ENCODE measurements at regions not wholly inside any gene's neighbourhood (a gene's known extent, or its start where the extent isn't known, plus 50 kb on each side); places are given as distances from the start of the nearest gene placed in this dataset.

DNA sequence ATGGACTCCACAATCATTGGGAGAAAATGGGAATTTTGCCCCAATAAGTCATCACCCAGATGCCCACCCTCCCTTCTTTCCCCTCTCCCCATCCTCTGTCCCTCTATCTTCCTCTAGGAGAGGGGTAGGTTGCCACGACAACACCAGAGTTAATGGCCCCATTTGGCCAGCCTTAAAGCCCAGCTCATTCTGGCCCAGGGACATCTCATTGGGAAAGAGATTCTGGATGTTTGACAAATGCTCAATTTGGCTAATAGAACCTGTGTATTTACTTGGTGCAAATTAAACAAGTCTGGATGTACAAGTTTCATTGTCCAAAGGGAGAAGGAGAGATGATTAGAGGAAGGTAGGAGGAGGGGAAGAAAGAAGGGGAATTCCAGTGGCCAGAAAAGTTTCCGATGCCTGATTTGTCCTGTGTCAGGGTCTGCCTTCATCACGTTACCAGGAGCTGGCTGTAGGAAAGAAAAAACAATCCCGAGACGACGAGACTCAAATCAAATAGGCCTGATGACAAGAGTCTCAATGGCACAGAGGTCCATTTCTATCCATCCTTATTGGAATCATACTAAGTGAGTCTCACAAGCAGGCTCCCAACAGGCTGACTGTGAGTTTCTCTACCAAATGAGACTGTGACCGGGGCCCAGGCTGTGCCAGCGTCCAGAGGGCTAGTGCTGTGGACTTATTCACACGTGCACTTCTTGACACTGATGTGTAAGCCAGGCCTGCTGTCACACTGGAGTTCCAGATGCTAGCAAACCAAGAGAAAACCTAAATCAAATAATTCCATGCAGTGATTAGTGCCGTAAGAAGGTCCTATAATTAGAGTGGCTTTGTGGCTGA lies 265.2 kb upstream of the APCDD1 start:
- Histone ChIP-seq H3K9me3 (ENCODE audit: low read length) (no peaks in the 10 kb centered on the region), H3K4me1 (ENCODE audit: low read length) (peaks cover 6% of the 10 kb centered on the region), H4K20me1 (ENCODE audit: insufficient read depth, low read depth, low read length) (no peaks in the 10 kb centered on the region), H3K9me2 (replicated peaks; ENCODE audit: insufficient read depth, low read length) (no peaks in the 10 kb centered on the region), H2AFZ (ENCODE audit: low read length) (no peak overlapping the region), H3K79me2 (ENCODE audit: low read length) (no peaks in the 10 kb centered on the region), H3K4me3 (ENCODE audit: low read length) (no peak overlapping the region), H3K36me3 (ENCODE audit: insufficient read depth, low read length) (no peaks in the 10 kb centered on the region), H3K9ac (ENCODE audit: low read length) (no peak overlapping the region), H3K27me3 (ENCODE audit: low read length) (no peaks in the 10 kb centered on the region), H3K27ac (ENCODE audit: low read length) (no peak overlapping the region), H3K4me2 (ENCODE audit: low read depth, low read length, poor library complexity, severe bottlenecking) (no peak overlapping the region)
- DNase-seq: no peak

DNA sequence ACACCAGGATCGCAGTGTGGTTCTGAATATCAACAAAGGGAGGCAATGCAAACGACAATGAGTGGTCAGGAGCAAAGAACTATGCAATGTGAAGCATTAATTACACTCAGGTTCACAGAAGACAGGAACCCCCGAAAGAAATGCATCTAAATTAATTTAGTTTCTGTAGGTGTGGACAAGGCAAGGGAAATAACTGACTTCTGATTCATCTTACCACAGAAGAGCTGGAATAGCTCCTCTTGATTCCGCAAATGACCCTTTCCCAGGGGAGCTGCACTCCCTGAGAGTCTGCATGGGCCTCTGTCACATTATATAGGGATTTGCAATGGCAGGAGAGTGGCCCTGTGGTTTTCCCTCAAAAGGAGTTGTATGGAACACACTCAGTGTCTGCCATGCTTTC lies 263.9 kb upstream of the APCDD1 start:
- H2AFZ ChIP-seq (ENCODE audit: low read length): no peak overlapping the region
- no peaks in the 10 kb centered on the region for H3K27me3 ChIP-seq (ENCODE audit: low read length)
- no peak overlapping the region for H3K4me2 ChIP-seq (ENCODE audit: low read depth, low read length, poor library complexity, severe bottlenecking)
- no peaks in the 10 kb centered on the region for H3K9me2 ChIP-seq (replicated peaks; ENCODE audit: insufficient read depth, low read length)
- no peaks in the 10 kb centered on the region for H3K9me3 ChIP-seq (ENCODE audit: low read length)
- H3K9ac ChIP-seq (ENCODE audit: low read length): no peak overlapping the region
- H3K27ac ChIP-seq (ENCODE audit: low read length): no peak overlapping the region
- no peak overlapping the region for H3K4me3 ChIP-seq (ENCODE audit: low read length)
- peaks cover 6% of the 10 kb centered on the region for H3K4me1 ChIP-seq (ENCODE audit: low read length)
- H3K79me2 ChIP-seq (ENCODE audit: low read length): no peaks in the 10 kb centered on the region
- no peaks in the 10 kb centered on the region for H4K20me1 ChIP-seq (ENCODE audit: insufficient read depth, low read depth, low read length)
- DNase-seq: no peak
- H3K36me3 ChIP-seq (ENCODE audit: insufficient read depth, low read length): no peaks in the 10 kb centered on the region

DNA sequence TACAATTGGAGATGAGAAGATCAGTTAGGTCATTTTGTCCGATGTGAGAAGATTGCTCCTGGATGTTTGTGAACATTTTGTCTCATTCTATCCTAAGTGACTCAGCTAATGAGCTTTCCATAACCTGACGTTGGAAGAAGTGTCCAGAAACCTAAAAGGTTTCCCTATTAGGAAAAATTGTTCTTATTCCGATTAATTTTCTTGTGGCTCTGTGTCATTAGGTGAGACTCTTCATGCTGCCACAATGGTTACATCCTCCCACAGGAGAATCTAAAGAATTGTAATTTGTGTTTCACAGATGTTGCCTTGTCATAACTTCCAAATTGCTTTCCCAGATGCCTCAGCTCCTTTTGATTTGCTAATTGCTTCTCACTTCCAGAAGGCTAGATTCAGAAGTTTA lies 261.0 kb upstream of the APCDD1 start:
- Histone ChIP-seq H2AFZ (ENCODE audit: low read length) (no peak overlapping the region), H3K4me2 (ENCODE audit: low read depth, low read length, poor library complexity, severe bottlenecking) (no peak overlapping the region), H3K79me2 (ENCODE audit: low read length) (no peaks in the 10 kb centered on the region), H3K9me2 (replicated peaks; ENCODE audit: insufficient read depth, low read length) (no peaks in the 10 kb centered on the region), H4K20me1 (ENCODE audit: insufficient read depth, low read depth, low read length) (no peaks in the 10 kb centered on the region), H3K36me3 (ENCODE audit: insufficient read depth, low read length) (no peaks in the 10 kb centered on the region), H3K4me3 (ENCODE audit: low read length) (no peak overlapping the region), H3K27me3 (ENCODE audit: low read length) (no peaks in the 10 kb centered on the region), H3K27ac (ENCODE audit: low read length) (no peak overlapping the region), H3K9ac (ENCODE audit: low read length) (no peak overlapping the region), H3K9me3 (ENCODE audit: low read length) (no peaks in the 10 kb centered on the region), H3K4me1 (ENCODE audit: low read length) (no peaks in the 10 kb centered on the region)
- DNase-seq: no peak

DNA sequence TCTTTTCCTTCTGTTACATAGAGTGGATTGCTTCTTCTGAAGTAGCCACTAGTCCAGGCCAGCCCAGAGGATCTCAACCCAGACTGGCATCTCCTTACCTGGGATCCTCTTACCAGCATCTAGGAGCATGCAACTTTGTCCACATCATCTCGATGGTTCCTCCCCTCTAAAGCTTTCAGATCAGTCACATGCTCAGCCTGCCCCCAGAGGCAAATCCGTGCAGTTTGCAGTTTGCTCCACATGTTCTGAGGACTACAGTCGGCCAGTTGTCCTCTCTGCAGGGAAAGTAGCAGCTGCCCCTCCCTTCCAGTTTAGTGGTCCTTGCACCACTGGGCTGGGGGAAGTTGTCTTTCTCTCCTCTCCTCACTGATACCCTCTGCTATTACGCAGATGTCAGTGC lies 259.8 kb upstream of the APCDD1 start:
- Histone ChIP-seq H3K4me1 (ENCODE audit: low read length) (no peaks in the 10 kb centered on the region), H3K9me3 (ENCODE audit: low read length) (no peaks in the 10 kb centered on the region), H3K4me2 (ENCODE audit: low read depth, low read length, poor library complexity, severe bottlenecking) (no peak overlapping the region), H2AFZ (ENCODE audit: low read length) (no peak overlapping the region), H3K4me3 (ENCODE audit: low read length) (no peak overlapping the region), H3K9me2 (replicated peaks; ENCODE audit: insufficient read depth, low read length) (no peaks in the 10 kb centered on the region), H3K27me3 (ENCODE audit: low read length) (no peaks in the 10 kb centered on the region), H3K9ac (ENCODE audit: low read length) (no peak overlapping the region), H4K20me1 (ENCODE audit: insufficient read depth, low read depth, low read length) (no peaks in the 10 kb centered on the region), H3K36me3 (ENCODE audit: insufficient read depth, low read length) (no peaks in the 10 kb centered on the region), H3K27ac (ENCODE audit: low read length) (no peak overlapping the region), H3K79me2 (ENCODE audit: low read length) (no peaks in the 10 kb centered on the region)
- DNase-seq: peak; percentile 64

DNA sequence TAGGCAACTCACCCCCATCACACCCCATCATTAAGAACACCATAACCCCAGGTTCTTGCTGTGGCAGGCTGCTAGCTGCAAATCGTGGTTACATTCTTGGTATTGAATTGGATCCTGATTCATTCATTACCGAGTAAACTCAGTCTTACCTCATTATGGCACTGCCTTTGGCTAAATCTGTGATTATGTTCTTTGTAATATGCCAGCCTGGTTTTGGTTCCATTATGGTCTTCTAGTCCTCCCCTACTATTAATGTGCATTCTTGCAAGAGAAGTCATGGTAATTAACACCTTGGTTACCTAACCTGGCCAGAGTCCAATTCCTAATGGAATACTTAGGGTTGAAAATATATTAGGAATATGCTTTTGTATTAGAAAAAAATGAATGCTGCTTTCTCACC lies 258.9 kb upstream of the APCDD1 start:
- H3K27me3 ChIP-seq (ENCODE audit: low read length): no peaks in the 10 kb centered on the region
- H3K79me2 ChIP-seq (ENCODE audit: low read length): no peaks in the 10 kb centered on the region
- H3K9me3 ChIP-seq (ENCODE audit: low read length): no peaks in the 10 kb centered on the region
- no peak for DNase-seq
- no peak overlapping the region for H3K27ac ChIP-seq (ENCODE audit: low read length)
- H3K9me2 ChIP-seq (replicated peaks; ENCODE audit: insufficient read depth, low read length): no peaks in the 10 kb centered on the region
- H3K9ac ChIP-seq (ENCODE audit: low read length): no peak overlapping the region
- H4K20me1 ChIP-seq (ENCODE audit: insufficient read depth, low read depth, low read length): no peaks in the 10 kb centered on the region
- H3K4me2 ChIP-seq (ENCODE audit: low read depth, low read length, poor library complexity, severe bottlenecking): no peak overlapping the region
- no peaks in the 10 kb centered on the region for H3K36me3 ChIP-seq (ENCODE audit: insufficient read depth, low read length)
- no peaks in the 10 kb centered on the region for H3K4me1 ChIP-seq (ENCODE audit: low read length)
- H2AFZ ChIP-seq (ENCODE audit: low read length): no peak overlapping the region
- H3K4me3 ChIP-seq (ENCODE audit: low read length): no peak overlapping the region

DNA sequence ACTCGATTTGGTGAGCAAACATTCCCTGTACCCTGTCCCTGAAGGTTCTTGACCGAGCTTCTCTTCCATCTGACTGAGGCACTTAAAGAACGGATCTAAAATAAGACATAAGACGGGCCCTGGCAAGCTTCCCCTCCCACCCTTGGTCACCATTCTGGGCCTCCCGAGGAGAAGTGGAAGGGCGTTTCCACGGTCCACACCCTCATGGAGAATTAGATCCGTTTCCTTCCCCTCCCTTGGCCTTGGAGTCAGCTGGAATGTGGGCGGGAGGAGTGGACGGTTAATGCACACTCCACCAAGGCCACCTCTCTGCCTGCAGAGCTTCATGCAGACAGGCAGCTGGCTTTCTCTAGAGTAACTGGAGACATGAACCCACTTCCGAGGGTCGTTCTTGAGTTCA lies 257.3 kb upstream of the APCDD1 start:
- Histone ChIP-seq H3K27me3 (ENCODE audit: low read length) (no peaks in the 10 kb centered on the region), H4K20me1 (ENCODE audit: insufficient read depth, low read depth, low read length) (no peaks in the 10 kb centered on the region), H3K36me3 (ENCODE audit: insufficient read depth, low read length) (no peaks in the 10 kb centered on the region), H3K4me3 (ENCODE audit: low read length) (no peak overlapping the region), H3K27ac (ENCODE audit: low read length) (no peak overlapping the region), H3K9ac (ENCODE audit: low read length) (no peak overlapping the region), H3K9me3 (ENCODE audit: low read length) (no peaks in the 10 kb centered on the region), H3K79me2 (ENCODE audit: low read length) (no peaks in the 10 kb centered on the region), H3K4me1 (ENCODE audit: low read length) (no peaks in the 10 kb centered on the region), H3K9me2 (replicated peaks; ENCODE audit: insufficient read depth, low read length) (no peaks in the 10 kb centered on the region), H2AFZ (ENCODE audit: low read length) (no peak overlapping the region), H3K4me2 (ENCODE audit: low read depth, low read length, poor library complexity, severe bottlenecking) (no peak overlapping the region)
- DNase-seq: no peak

DNA sequence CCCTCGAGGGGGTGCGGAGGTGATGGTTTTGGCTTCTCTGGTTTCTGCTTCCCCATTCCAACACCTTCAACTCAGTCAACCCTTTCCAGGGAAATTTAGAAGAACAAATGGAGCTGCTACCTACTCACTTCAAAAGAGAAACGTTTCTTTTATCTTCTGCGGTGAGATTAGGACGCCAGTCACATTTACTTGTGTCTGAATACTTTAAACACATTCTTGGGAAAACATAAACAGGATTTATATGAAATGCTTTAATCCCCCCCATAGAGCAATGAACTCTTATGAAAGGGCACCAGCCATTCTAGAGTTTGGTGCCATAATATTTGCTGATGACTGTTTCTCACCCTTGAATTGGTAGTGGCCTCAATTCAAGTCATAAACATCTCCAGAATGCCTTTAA lies 253.2 kb upstream of the APCDD1 start:
- no peak overlapping the region for H3K27ac ChIP-seq (ENCODE audit: low read length)
- H3K4me2 ChIP-seq (ENCODE audit: low read depth, low read length, poor library complexity, severe bottlenecking): no peak overlapping the region
- no peaks in the 10 kb centered on the region for H3K79me2 ChIP-seq (ENCODE audit: low read length)
- H2AFZ ChIP-seq (ENCODE audit: low read length): no peak overlapping the region
- H4K20me1 ChIP-seq (ENCODE audit: insufficient read depth, low read depth, low read length): no peaks in the 10 kb centered on the region
- H3K36me3 ChIP-seq (ENCODE audit: insufficient read depth, low read length): no peaks in the 10 kb centered on the region
- no peaks in the 10 kb centered on the region for H3K9me3 ChIP-seq (ENCODE audit: low read length)
- no peaks in the 10 kb centered on the region for H3K9me2 ChIP-seq (replicated peaks; ENCODE audit: insufficient read depth, low read length)
- no peaks in the 10 kb centered on the region for H3K27me3 ChIP-seq (ENCODE audit: low read length)
- H3K9ac ChIP-seq (ENCODE audit: low read length): no peak overlapping the region
- H3K4me1 ChIP-seq (ENCODE audit: low read length): no peaks in the 10 kb centered on the region
- no peak overlapping the region for H3K4me3 ChIP-seq (ENCODE audit: low read length)
- no peak for DNase-seq

DNA sequence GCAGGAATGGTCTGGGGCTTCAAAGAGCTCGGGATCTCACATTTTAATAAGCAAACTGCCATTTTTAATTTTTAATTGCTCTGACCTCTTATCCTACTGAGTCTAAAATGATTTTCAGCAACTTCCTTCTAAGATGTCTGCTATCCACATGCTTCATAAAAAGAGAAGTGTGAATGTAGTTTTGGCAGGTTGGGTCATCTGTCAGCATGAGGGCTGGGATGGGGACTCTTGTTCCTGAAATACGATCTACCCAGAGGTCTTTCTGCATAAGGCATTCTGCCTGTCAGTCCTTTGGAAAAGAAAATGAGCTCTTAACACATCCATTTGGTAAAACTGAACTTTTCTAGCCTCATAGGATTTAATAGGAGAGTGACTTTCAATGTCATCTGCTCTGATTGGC lies 252.8 kb upstream of the APCDD1 start:
- H3K9me3 ChIP-seq (ENCODE audit: low read length): no peaks in the 10 kb centered on the region
- no peaks in the 10 kb centered on the region for H3K27me3 ChIP-seq (ENCODE audit: low read length)
- no peak overlapping the region for H3K4me3 ChIP-seq (ENCODE audit: low read length)
- no peaks in the 10 kb centered on the region for H4K20me1 ChIP-seq (ENCODE audit: insufficient read depth, low read depth, low read length)
- no peaks in the 10 kb centered on the region for H3K79me2 ChIP-seq (ENCODE audit: low read length)
- H3K9ac ChIP-seq (ENCODE audit: low read length): no peak overlapping the region
- H3K4me1 ChIP-seq (ENCODE audit: low read length): no peaks in the 10 kb centered on the region
- no peak overlapping the region for H3K4me2 ChIP-seq (ENCODE audit: low read depth, low read length, poor library complexity, severe bottlenecking)
- DNase-seq: no peak
- H3K9me2 ChIP-seq (replicated peaks; ENCODE audit: insufficient read depth, low read length): no peaks in the 10 kb centered on the region
- no peak overlapping the region for H3K27ac ChIP-seq (ENCODE audit: low read length)
- H2AFZ ChIP-seq (ENCODE audit: low read length): no peak overlapping the region
- H3K36me3 ChIP-seq (ENCODE audit: insufficient read depth, low read length): no peaks in the 10 kb centered on the region
